ENCODE measurements at regions not wholly inside any gene's neighbourhood (a gene's known extent, or its start where the extent isn't known, plus 50 kb on each side); places are given as distances from the start of the nearest gene placed in this dataset.

- H2AFZ ChIP-seq (ENCODE audit: low read length): no peak overlapping the region
- H3K4me1 ChIP-seq (ENCODE audit: low read length): no peaks in the 10 kb centered on the region
- no peak overlapping the region for H3K27ac ChIP-seq (ENCODE audit: low read length)
- TF ChIP-seq EZH2 (optimal IDR thresholded peaks at IDR 0.05; ENCODE audit: low read depth, low read length) (no peak), EZH2phosphoT487 (IDR thresholded peaks at IDR 0.05; ENCODE audit: low read length) (no peak), CTCF (IDR thresholded peaks at IDR 0.05; ENCODE audit: low read length) (no peak)
- H3K4me2 ChIP-seq (ENCODE audit: low read depth, low read length): no peak overlapping the region
- H3K9ac ChIP-seq (ENCODE audit: low read length): no peak overlapping the region
- no peaks in the 10 kb centered on the region for H4K20me1 ChIP-seq (ENCODE audit: insufficient read depth, low read length)
- no peaks in the 10 kb centered on the region for H3K9me3 ChIP-seq (replicated peaks; ENCODE audit: insufficient read depth, low read length)
- no peaks in the 10 kb centered on the region for H3F3A ChIP-seq (ENCODE audit: insufficient read depth, low read length)
- H3K9me2 ChIP-seq (replicated peaks; ENCODE audit: insufficient read depth, low read length): no peaks in the 10 kb centered on the region
- DNase-seq: no peak
- no peaks in the 10 kb centered on the region for H3K36me3 ChIP-seq (replicated peaks; ENCODE audit: insufficient read depth, low read length)
- no peak overlapping the region for H3K4me3 ChIP-seq (ENCODE audit: low read length)
- no peaks in the 10 kb centered on the region for H3K27me3 ChIP-seq (replicated peaks; ENCODE audit: insufficient read depth, low read length)
- H3K79me2 ChIP-seq (ENCODE audit: low read length): no peaks in the 10 kb centered on the region
Measured at GRCh38 chr4:125010796-125011503, 298.4 kb upstream of the ANKRD50 start.

GRCh38 chr4:125008676-125009075 lies 296.1 kb upstream of the ANKRD50 start:
- H3K4me1 ChIP-seq (ENCODE audit: low read length): no peaks in the 10 kb centered on the region
- TF ChIP-seq EZH2phosphoT487 (IDR thresholded peaks at IDR 0.05; ENCODE audit: low read length): no peak
- TF ChIP-seq CTCF (IDR thresholded peaks at IDR 0.05; ENCODE audit: low read length): no peak
- TF ChIP-seq EZH2 (optimal IDR thresholded peaks at IDR 0.05; ENCODE audit: low read depth, low read length): no peak
- no peaks in the 10 kb centered on the region for H3K79me2 ChIP-seq (ENCODE audit: low read length)
- H3F3A ChIP-seq (ENCODE audit: insufficient read depth, low read length): no peaks in the 10 kb centered on the region
- H3K4me3 ChIP-seq (ENCODE audit: low read length): no peak overlapping the region
- H4K20me1 ChIP-seq (ENCODE audit: insufficient read depth, low read length): no peaks in the 10 kb centered on the region
- H2AFZ ChIP-seq (ENCODE audit: low read length): no peak overlapping the region
- no peak overlapping the region for H3K27ac ChIP-seq (ENCODE audit: low read length)
- no peak overlapping the region for H3K4me2 ChIP-seq (ENCODE audit: low read depth, low read length)
- no peaks in the 10 kb centered on the region for H3K27me3 ChIP-seq (replicated peaks; ENCODE audit: insufficient read depth, low read length)
- no peaks in the 10 kb centered on the region for H3K36me3 ChIP-seq (replicated peaks; ENCODE audit: insufficient read depth, low read length)
- no peak overlapping the region for H3K9ac ChIP-seq (ENCODE audit: low read length)
- no peaks in the 10 kb centered on the region for H3K9me2 ChIP-seq (replicated peaks; ENCODE audit: insufficient read depth, low read length)
- no peaks in the 10 kb centered on the region for H3K9me3 ChIP-seq (replicated peaks; ENCODE audit: insufficient read depth, low read length)
- no peak for DNase-seq

DNA sequence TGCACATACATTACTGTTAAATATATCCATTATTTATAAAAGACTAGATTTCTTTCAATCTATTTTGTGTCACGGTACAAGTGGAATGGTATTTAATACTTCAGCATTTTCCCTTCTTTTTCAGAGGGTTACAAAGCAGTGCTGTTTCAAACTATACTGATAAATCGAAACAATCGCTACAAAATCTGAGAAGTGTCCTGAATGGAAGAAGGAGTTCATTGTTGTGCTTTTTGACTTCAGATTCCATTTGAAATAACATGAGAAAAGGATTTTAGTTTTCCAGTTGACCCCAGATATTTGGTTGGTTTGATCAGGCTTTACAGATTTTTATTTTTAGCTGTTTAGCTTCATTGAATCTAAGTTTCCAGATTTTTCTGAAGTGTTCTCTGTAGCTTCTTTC lies 292.1 kb upstream of the ANKRD50 start:
- no peaks in the 10 kb centered on the region for H3K9me3 ChIP-seq (replicated peaks; ENCODE audit: insufficient read depth, low read length)
- H4K20me1 ChIP-seq (ENCODE audit: insufficient read depth, low read length): no peaks in the 10 kb centered on the region
- no peaks in the 10 kb centered on the region for H3K27me3 ChIP-seq (replicated peaks; ENCODE audit: insufficient read depth, low read length)
- no peaks in the 10 kb centered on the region for H3K36me3 ChIP-seq (replicated peaks; ENCODE audit: insufficient read depth, low read length)
- no peaks in the 10 kb centered on the region for H3K79me2 ChIP-seq (ENCODE audit: low read length)
- no peak for TF ChIP-seq CTCF (IDR thresholded peaks at IDR 0.05; ENCODE audit: low read length)
- no peak for TF ChIP-seq EZH2phosphoT487 (IDR thresholded peaks at IDR 0.05; ENCODE audit: low read length)
- TF ChIP-seq EZH2 (optimal IDR thresholded peaks at IDR 0.05; ENCODE audit: low read depth, low read length): no peak
- no peak for DNase-seq
- H3K9ac ChIP-seq (ENCODE audit: low read length): no peak overlapping the region
- no peak overlapping the region for H3K27ac ChIP-seq (ENCODE audit: low read length)
- H3K4me2 ChIP-seq (ENCODE audit: low read depth, low read length): no peak overlapping the region
- no peaks in the 10 kb centered on the region for H3K4me1 ChIP-seq (ENCODE audit: low read length)
- no peaks in the 10 kb centered on the region for H3F3A ChIP-seq (ENCODE audit: insufficient read depth, low read length)
- H2AFZ ChIP-seq (ENCODE audit: low read length): no peak overlapping the region
- H3K4me3 ChIP-seq (ENCODE audit: low read length): no peak overlapping the region
- H3K9me2 ChIP-seq (replicated peaks; ENCODE audit: insufficient read depth, low read length): no peaks in the 10 kb centered on the region
